ENCODE measurements at regions not wholly inside any gene's neighbourhood (a gene's known extent, or its start where the extent isn't known, plus 50 kb on each side); places are given as distances from the start of the nearest gene placed in this dataset.

- no peak for DNase-seq (ENCODE audit: low read depth)
Measured at GRCh38 chr6:169895926-169896761, 144.7 kb downstream of the ERMARD start.

- DNase-seq (ENCODE audit: low read depth): no peak
Measured at GRCh38 chr6:169895000-169895759, 143.8 kb downstream of the ERMARD start.

GRCh38 chr6:169894377-169894960 lies 143.0 kb downstream of the ERMARD start:
- no peak for DNase-seq (ENCODE audit: low read depth)

GRCh38 chr6:169893624-169894023 lies 142.2 kb downstream of the ERMARD start:
- DNase-seq (ENCODE audit: low read depth): no peak

- no peak for DNase-seq (ENCODE audit: low read depth)
Measured at GRCh38 chr6:169891846-169892245, 140.4 kb downstream of the ERMARD start.

- no peak for DNase-seq (ENCODE audit: low read depth)
Measured at GRCh38 chr6:169891421-169891820, 140.0 kb downstream of the ERMARD start.

- no peak for DNase-seq (ENCODE audit: low read depth)
Measured at GRCh38 chr6:169890901-169891300, 139.5 kb downstream of the ERMARD start.

GRCh38 chr6:169890049-169890448 lies 138.6 kb downstream of the ERMARD start:
- DNase-seq (ENCODE audit: low read depth): no peak

- DNase-seq (ENCODE audit: low read depth): no peak
Measured at GRCh38 chr6:169887529-169888140, 136.2 kb downstream of the ERMARD start.

GRCh38 chr6:169886631-169887227 lies 135.3 kb downstream of the ERMARD start:
- no peak for DNase-seq (ENCODE audit: low read depth)

GRCh38 chr6:169885831-169886230 lies 134.4 kb downstream of the ERMARD start:
- DNase-seq (ENCODE audit: low read depth): no peak

GRCh38 chr6:169885131-169885530 lies 133.7 kb downstream of the ERMARD start:
- DNase-seq (ENCODE audit: low read depth): no peak

- no peak for DNase-seq (ENCODE audit: low read depth)
Measured at GRCh38 chr6:169884158-169884557, 132.7 kb downstream of the ERMARD start.

- no peak for DNase-seq (ENCODE audit: low read depth)
Measured at GRCh38 chr6:169883316-169883715, 131.9 kb downstream of the ERMARD start.

GRCh38 chr6:169881976-169882375 lies 130.6 kb downstream of the ERMARD start:
- DNase-seq (ENCODE audit: low read depth): no peak

- DNase-seq (ENCODE audit: low read depth): no peak
Measured at GRCh38 chr6:169881398-169881797, 130.0 kb downstream of the ERMARD start.

GRCh38 chr6:169880516-169880915 lies 129.1 kb downstream of the ERMARD start:
- DNase-seq (ENCODE audit: low read depth): no peak

- no peak for DNase-seq (ENCODE audit: low read depth)
Measured at GRCh38 chr6:169869301-169869700, 117.9 kb downstream of the ERMARD start.

GRCh38 chr6:169868458-169868857 lies 117.0 kb downstream of the ERMARD start:
- DNase-seq (ENCODE audit: low read depth): peak; percentile 22

- no peak for DNase-seq (ENCODE audit: low read depth)
Measured at GRCh38 chr6:169867751-169868191, 116.3 kb downstream of the ERMARD start.

GRCh38 chr6:169866668-169867521 lies 115.5 kb downstream of the ERMARD start:
- no peak for DNase-seq (ENCODE audit: low read depth)
